ENCODE measurements at regions not wholly inside any gene's neighbourhood (a gene's known extent, or its start where the extent isn't known, plus 50 kb on each side); places are given as distances from the start of the nearest gene placed in this dataset.

GRCh38 chr2:190113000-190113399 is 50.5 kb upstream of the MSTN start:
- TF ChIP-seq FOXM1 (IDR thresholded peaks at IDR 0.05; ENCODE audit: borderline replicate concordance, low read depth) (no peak), EP300 (IDR thresholded peaks at IDR 0.05; ENCODE audit: borderline replicate concordance) (no peak), RAD21 (IDR thresholded peaks at IDR 0.05; ENCODE audit: low read depth) (no peak), CEBPB (IDR thresholded peaks at IDR 0.05) (no peak), MAX (IDR thresholded peaks at IDR 0.05) (no peak), TEAD4 (IDR thresholded peaks at IDR 0.05) (no peak), NFIC (IDR thresholded peaks at IDR 0.05) (no peak), REST (IDR thresholded peaks at IDR 0.05; ENCODE audit: low read depth) (no peak), TCF12 (IDR thresholded peaks at IDR 0.05; ENCODE audit: low read depth) (no peak)

Measured in Ishikawa (cell line).